ENCODE measurements at regions not wholly inside any gene's neighbourhood (a gene's known extent, or its start where the extent isn't known, plus 50 kb on each side); places are given as distances from the start of the nearest gene placed in this dataset.

GRCh38 chr2:128500138-128500800 is 181.6 kb upstream of the HS6ST1 start:
- Histone ChIP-seq H3K27ac (no peak overlapping the region), H3K36me3 (ENCODE audit: low read depth, missing control alignments) (no peaks in the 10 kb centered on the region), H3K4me1 (peaks cover 23% of the 10 kb centered on the region), H3K4me3 (no peak overlapping the region), H3K27me3 (no peaks in the 10 kb centered on the region), H3K9me3 (no peaks in the 10 kb centered on the region)
- intact Hi-C loops (cut with DNase I; ENCODE audit: low total_unique reads) = no loop called here
- DNase-seq = no peak
- WGBS, 2 donors = 71 to 76% methylated on average over 10 of the region's 10 CpGs
- TF ChIP-seq CTCF (IDR thresholded peaks at IDR 0.05) (no peak), POLR2A (IDR thresholded peaks at IDR 0.05) (no peak)

- DNase-seq = no peak
- H3K27me3 ChIP-seq = no peaks in the 10 kb centered on the region
Measured at GRCh38 chr2:128501006-128501690, 182.5 kb upstream of the HS6ST1 start.

GRCh38 chr2:128501700-128502099 is 183.0 kb upstream of the HS6ST1 start:
- WGBS, 2 donors = 81 to 90% methylated on average over 3 to 4 of the region's 4 CpGs
- Histone ChIP-seq H3K27ac (no peak overlapping the region), H3K4me1 (peaks cover 12% of the 10 kb centered on the region), H3K9me3 (no peaks in the 10 kb centered on the region), H3K4me3 (no peak overlapping the region), H3K27me3 (no peaks in the 10 kb centered on the region), H3K36me3 (ENCODE audit: low read depth, missing control alignments) (no peaks in the 10 kb centered on the region)
- TF ChIP-seq POLR2A (IDR thresholded peaks at IDR 0.05) = no peak
- TF ChIP-seq CTCF (IDR thresholded peaks at IDR 0.05) = no peak
- DNase-seq = no peak
- intact Hi-C loops (cut with DNase I; ENCODE audit: low total_unique reads) = no loop called here

More at GRCh38 chr2:128501006-128501690, 182.5 kb upstream of the HS6ST1 start:
- peaks cover 15% of the 10 kb centered on the region for H3K4me1 ChIP-seq
- TF ChIP-seq POLR2A (IDR thresholded peaks at IDR 0.05) (no peak), CTCF (IDR thresholded peaks at IDR 0.05) (no peak)
- intact Hi-C loops (cut with DNase I; ENCODE audit: low total_unique reads) = no loop called here
- no peaks in the 10 kb centered on the region for H3K36me3 ChIP-seq (ENCODE audit: low read depth, missing control alignments)
- no peak overlapping the region for H3K27ac ChIP-seq
- H3K9me3 ChIP-seq = no peaks in the 10 kb centered on the region
- H3K4me3 ChIP-seq = no peak overlapping the region
- 85 to 89% methylated on average over 8 to 12 of the region's 12 CpGs for WGBS, 2 donors

GRCh38 chr2:128502200-128502599 is 183.5 kb upstream of the HS6ST1 start:
- no peaks in the 10 kb centered on the region for H3K27me3 ChIP-seq
- intact Hi-C loops (cut with DNase I; ENCODE audit: low total_unique reads) = no loop called here
- H3K9me3 ChIP-seq = no peaks in the 10 kb centered on the region
- no peak overlapping the region for H3K27ac ChIP-seq
- H3K4me3 ChIP-seq = no peak overlapping the region
- peaks cover 12% of the 10 kb centered on the region for H3K4me1 ChIP-seq
- WGBS, 2 donors = 74 to 85% methylated on average over 8 of the region's 8 CpGs
- H3K36me3 ChIP-seq (ENCODE audit: low read depth, missing control alignments) = no peaks in the 10 kb centered on the region
- no peak for DNase-seq
- no peak for TF ChIP-seq POLR2A (IDR thresholded peaks at IDR 0.05)
- TF ChIP-seq CTCF (IDR thresholded peaks at IDR 0.05) = no peak

Measured in testis (tissue), 2 donors.